ENCODE measurements at regions not wholly inside any gene's neighbourhood (a gene's known extent, or its start where the extent isn't known, plus 50 kb on each side); places are given as distances from the start of the nearest gene placed in this dataset.

DNA sequence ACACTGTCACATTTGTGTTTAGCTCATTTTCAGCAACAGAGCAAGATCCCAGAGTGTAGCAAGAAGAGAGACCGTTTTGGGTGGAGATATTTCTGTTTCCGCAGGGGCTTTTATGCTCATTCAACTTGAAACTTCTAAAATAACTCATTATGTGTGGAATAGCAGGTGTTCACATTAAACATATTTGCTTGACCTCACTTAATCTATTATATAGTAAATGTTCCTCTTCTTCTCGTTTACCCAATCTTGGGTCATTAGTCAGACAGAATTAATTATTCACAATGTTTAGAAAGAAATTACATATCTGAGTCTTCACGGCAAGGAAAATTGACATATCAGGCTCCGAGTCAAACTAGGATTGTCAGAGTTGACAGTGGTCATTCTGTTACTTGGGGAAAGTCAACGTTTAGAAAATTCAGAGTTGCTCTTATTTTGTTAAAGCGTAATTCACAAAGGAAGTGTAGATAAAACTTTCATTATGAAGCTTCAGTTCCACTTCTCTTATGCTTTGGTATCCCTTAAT lies 222.9 kb downstream of the TPRG1 start:
- H3K4me1 ChIP-seq (ENCODE audit: control insufficient read depth in 4 of 4, insufficient read depth in 4 of 4, low read length in 3 of 4), result no peaks in the 10 kb centered on the region
- no peaks in the 10 kb centered on the region for H3K36me3 ChIP-seq (ENCODE audit: control insufficient read depth in 4 of 4, insufficient read depth in 3 of 4, low read depth in 1 of 4, low read length in 3 of 4)
- DNase-seq (ENCODE audit: low spot score), result no peak
- no peak overlapping the region for H3K4me3 ChIP-seq (ENCODE audit: low read depth in 1 of 3, low read length in 3 of 3)
- H3K9me3 ChIP-seq (ENCODE audit: control insufficient read depth in 4 of 4, low read length in 3 of 4), result no peaks in the 10 kb centered on the region
- TF ChIP-seq, protein P1, sequence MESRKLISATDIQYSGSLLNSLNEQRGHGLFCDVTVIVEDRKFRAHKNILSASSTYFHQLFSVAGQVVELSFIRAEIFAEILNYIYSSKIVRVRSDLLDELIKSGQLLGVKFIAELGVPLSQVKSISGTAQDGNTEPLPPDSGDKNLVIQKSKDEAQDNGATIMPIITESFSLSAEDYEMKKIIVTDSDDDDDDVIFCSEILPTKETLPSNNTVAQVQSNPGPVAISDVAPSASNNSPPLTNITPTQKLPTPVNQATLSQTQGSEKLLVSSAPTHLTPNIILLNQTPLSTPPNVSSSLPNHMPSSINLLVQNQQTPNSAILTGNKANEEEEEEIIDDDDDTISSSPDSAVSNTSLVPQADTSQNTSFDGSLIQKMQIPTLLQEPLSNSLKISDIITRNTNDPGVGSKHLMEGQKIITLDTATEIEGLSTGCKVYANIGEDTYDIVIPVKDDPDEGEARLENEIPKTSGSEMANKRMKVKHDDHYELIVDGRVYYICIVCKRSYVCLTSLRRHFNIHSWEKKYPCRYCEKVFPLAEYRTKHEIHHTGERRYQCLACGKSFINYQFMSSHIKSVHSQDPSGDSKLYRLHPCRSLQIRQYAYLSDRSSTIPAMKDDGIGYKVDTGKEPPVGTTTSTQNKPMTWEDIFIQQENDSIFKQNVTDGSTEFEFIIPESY (IDR thresholded peaks at IDR 0.05), result no peak
- TF ChIP-seq FOXA1 (IDR thresholded peaks at IDR 0.05), result no peak
- TF ChIP-seq RXRA (IDR thresholded peaks at IDR 0.05), result no peak
- TF ChIP-seq HNF4A (conservative IDR thresholded peaks at IDR 0.05), result no peak
- no peak for TF ChIP-seq NR2F2 (IDR thresholded peaks at IDR 0.05)
- TF ChIP-seq GABPA (IDR thresholded peaks at IDR 0.05 in 1 of 2, conservative IDR thresholded peaks at IDR 0.05 in 1 of 2), result no peak
- TF ChIP-seq, protein P2, sequence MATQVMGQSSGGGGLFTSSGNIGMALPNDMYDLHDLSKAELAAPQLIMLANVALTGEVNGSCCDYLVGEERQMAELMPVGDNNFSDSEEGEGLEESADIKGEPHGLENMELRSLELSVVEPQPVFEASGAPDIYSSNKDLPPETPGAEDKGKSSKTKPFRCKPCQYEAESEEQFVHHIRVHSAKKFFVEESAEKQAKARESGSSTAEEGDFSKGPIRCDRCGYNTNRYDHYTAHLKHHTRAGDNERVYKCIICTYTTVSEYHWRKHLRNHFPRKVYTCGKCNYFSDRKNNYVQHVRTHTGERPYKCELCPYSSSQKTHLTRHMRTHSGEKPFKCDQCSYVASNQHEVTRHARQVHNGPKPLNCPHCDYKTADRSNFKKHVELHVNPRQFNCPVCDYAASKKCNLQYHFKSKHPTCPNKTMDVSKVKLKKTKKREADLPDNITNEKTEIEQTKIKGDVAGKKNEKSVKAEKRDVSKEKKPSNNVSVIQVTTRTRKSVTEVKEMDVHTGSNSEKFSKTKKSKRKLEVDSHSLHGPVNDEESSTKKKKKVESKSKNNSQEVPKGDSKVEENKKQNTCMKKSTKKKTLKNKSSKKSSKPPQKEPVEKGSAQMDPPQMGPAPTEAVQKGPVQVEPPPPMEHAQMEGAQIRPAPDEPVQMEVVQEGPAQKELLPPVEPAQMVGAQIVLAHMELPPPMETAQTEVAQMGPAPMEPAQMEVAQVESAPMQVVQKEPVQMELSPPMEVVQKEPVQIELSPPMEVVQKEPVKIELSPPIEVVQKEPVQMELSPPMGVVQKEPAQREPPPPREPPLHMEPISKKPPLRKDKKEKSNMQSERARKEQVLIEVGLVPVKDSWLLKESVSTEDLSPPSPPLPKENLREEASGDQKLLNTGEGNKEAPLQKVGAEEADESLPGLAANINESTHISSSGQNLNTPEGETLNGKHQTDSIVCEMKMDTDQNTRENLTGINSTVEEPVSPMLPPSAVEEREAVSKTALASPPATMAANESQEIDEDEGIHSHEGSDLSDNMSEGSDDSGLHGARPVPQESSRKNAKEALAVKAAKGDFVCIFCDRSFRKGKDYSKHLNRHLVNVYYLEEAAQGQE (IDR thresholded peaks at IDR 0.05), result no peak
- no peak for TF ChIP-seq EGR1 (IDR thresholded peaks at IDR 0.05; ENCODE audit: low read depth in 2 of 2)
- TF ChIP-seq SP1 (IDR thresholded peaks at IDR 0.05), result no peak
- TF ChIP-seq, protein P3, sequence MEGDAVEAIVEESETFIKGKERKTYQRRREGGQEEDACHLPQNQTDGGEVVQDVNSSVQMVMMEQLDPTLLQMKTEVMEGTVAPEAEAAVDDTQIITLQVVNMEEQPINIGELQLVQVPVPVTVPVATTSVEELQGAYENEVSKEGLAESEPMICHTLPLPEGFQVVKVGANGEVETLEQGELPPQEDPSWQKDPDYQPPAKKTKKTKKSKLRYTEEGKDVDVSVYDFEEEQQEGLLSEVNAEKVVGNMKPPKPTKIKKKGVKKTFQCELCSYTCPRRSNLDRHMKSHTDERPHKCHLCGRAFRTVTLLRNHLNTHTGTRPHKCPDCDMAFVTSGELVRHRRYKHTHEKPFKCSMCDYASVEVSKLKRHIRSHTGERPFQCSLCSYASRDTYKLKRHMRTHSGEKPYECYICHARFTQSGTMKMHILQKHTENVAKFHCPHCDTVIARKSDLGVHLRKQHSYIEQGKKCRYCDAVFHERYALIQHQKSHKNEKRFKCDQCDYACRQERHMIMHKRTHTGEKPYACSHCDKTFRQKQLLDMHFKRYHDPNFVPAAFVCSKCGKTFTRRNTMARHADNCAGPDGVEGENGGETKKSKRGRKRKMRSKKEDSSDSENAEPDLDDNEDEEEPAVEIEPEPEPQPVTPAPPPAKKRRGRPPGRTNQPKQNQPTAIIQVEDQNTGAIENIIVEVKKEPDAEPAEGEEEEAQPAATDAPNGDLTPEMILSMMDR (IDR thresholded peaks at IDR 0.05; ENCODE audit: low read depth, low read length, missing input control), result no peak
- no peaks in the 10 kb centered on the region for H3K27me3 ChIP-seq (ENCODE audit: control insufficient read depth in 4 of 4, insufficient read depth in 4 of 4, low read length in 3 of 4)
- H3K9ac ChIP-seq (ENCODE audit: low read depth in 1 of 2, low read length in 2 of 2), result no peak overlapping the region
- WGBS, result 74% methylated on average over 7 of the region's 7 CpGs
- no peak overlapping the region for H3K27ac ChIP-seq (ENCODE audit: low read depth in 1 of 2, low read length in 2 of 2)

DNA sequence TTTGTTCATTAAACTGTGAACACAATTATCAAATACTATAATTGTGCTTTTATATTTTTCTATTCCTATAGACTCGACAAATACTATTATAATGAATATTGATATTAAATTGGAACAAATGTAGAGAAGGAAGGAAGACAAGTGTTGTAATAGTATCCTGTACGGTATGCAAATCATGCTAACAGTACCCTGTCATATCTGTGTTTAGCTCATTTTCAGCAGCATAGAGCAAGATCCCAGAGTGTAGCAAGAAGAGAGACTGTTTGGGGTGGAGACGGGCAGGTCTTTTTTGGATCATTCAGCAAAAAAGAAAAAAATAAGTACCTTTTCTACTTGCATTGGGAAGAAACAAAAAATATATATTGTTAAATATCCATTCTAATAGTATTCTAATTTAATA lies 224.1 kb downstream of the TPRG1 start:
- no peaks in the 10 kb centered on the region for H3K36me3 ChIP-seq (ENCODE audit: control insufficient read depth in 4 of 4, insufficient read depth in 3 of 4, low read depth in 1 of 4, low read length in 3 of 4)
- DNase-seq (ENCODE audit: low spot score), result no peak
- no peaks in the 10 kb centered on the region for H3K27me3 ChIP-seq (ENCODE audit: control insufficient read depth in 4 of 4, insufficient read depth in 4 of 4, low read length in 3 of 4)
- no peak overlapping the region for H3K9ac ChIP-seq (ENCODE audit: low read depth in 1 of 2, low read length in 2 of 2)
- H3K4me3 ChIP-seq (ENCODE audit: low read depth in 1 of 3, low read length in 3 of 3), result no peak overlapping the region
- 94% methylated on average over 3 of the region's 3 CpGs for WGBS
- H3K27ac ChIP-seq (ENCODE audit: low read depth in 1 of 2, low read length in 2 of 2), result no peak overlapping the region
- H3K9me3 ChIP-seq (ENCODE audit: control insufficient read depth in 4 of 4, low read length in 3 of 4), result no peaks in the 10 kb centered on the region
- H3K4me1 ChIP-seq (ENCODE audit: control insufficient read depth in 4 of 4, insufficient read depth in 4 of 4, low read length in 3 of 4), result no peaks in the 10 kb centered on the region
- TF ChIP-seq, protein P3 (IDR thresholded peaks at IDR 0.05; ENCODE audit: low read depth, low read length, missing input control), result no peak
- TF ChIP-seq, protein P1 (IDR thresholded peaks at IDR 0.05), result no peak
- TF ChIP-seq, protein P4, sequence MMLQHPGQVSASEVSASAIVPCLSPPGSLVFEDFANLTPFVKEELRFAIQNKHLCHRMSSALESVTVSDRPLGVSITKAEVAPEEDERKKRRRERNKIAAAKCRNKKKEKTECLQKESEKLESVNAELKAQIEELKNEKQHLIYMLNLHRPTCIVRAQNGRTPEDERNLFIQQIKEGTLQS (IDR thresholded peaks at IDR 0.05), result no peak
- TF ChIP-seq YY1 (IDR thresholded peaks at IDR 0.05) (no peak), TAF1 (conservative IDR thresholded peaks at IDR 0.05) (no peak)

All from liver (tissue), 8 donors.